ENCODE measurements at regions not wholly inside any gene's neighbourhood (a gene's known extent, or its start where the extent isn't known, plus 50 kb on each side); places are given as distances from the start of the nearest gene placed in this dataset.

DNA sequence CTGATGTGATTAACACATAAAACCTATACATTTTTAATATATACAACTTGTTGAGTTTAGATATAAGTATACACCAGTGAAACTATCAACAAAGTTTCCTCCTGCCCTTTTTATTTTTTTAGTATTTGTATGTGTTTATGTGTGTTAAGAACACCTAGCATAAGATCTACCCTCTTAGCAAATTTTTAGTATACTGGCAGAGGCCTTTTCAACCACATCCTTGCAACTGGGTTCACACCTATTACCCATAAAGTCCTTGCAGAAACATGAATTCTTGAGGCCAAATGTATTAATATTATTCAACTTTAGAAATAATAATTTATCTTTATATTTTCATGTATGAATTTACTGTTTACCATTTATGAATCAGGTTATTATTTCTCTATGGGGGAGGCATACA lies 119.7 kb upstream of the CRIM1 start:
- TF ChIP-seq RBAK (tag by site-specific recombination; IDR thresholded peaks at IDR 0.05) (no peak), ZBTB1 (tag by site-specific recombination; IDR thresholded peaks at IDR 0.05) (no peak), REPIN1 (tag by site-specific recombination; IDR thresholded peaks at IDR 0.05; ENCODE audit: low read depth) (no peak), ZBTB44 (tag by site-specific recombination; IDR thresholded peaks at IDR 0.05) (no peak), ZNF239 (tag by site-specific recombination; IDR thresholded peaks at IDR 0.05) (no peak), ZBTB11 (tag by site-specific recombination; conservative IDR thresholded peaks at IDR 0.05; ENCODE audit: low read depth) (no peak), INSM2 (tag by site-specific recombination; IDR thresholded peaks at IDR 0.05) (no peak), MYNN (tag by site-specific recombination; IDR thresholded peaks at IDR 0.05; ENCODE audit: borderline replicate concordance) (no peak), PRDM10 (tag by site-specific recombination; IDR thresholded peaks at IDR 0.05) (no peak), ZNF747 (tag by site-specific recombination; IDR thresholded peaks at IDR 0.05) (no peak), ZNF174 (tag by site-specific recombination; IDR thresholded peaks at IDR 0.05) (no peak), ZNF155 (tag by site-specific recombination; IDR thresholded peaks at IDR 0.05) (no peak), IKZF3 (tag by site-specific recombination; IDR thresholded peaks at IDR 0.05) (no peak)
- TF ChIP-seq, protein P1, sequence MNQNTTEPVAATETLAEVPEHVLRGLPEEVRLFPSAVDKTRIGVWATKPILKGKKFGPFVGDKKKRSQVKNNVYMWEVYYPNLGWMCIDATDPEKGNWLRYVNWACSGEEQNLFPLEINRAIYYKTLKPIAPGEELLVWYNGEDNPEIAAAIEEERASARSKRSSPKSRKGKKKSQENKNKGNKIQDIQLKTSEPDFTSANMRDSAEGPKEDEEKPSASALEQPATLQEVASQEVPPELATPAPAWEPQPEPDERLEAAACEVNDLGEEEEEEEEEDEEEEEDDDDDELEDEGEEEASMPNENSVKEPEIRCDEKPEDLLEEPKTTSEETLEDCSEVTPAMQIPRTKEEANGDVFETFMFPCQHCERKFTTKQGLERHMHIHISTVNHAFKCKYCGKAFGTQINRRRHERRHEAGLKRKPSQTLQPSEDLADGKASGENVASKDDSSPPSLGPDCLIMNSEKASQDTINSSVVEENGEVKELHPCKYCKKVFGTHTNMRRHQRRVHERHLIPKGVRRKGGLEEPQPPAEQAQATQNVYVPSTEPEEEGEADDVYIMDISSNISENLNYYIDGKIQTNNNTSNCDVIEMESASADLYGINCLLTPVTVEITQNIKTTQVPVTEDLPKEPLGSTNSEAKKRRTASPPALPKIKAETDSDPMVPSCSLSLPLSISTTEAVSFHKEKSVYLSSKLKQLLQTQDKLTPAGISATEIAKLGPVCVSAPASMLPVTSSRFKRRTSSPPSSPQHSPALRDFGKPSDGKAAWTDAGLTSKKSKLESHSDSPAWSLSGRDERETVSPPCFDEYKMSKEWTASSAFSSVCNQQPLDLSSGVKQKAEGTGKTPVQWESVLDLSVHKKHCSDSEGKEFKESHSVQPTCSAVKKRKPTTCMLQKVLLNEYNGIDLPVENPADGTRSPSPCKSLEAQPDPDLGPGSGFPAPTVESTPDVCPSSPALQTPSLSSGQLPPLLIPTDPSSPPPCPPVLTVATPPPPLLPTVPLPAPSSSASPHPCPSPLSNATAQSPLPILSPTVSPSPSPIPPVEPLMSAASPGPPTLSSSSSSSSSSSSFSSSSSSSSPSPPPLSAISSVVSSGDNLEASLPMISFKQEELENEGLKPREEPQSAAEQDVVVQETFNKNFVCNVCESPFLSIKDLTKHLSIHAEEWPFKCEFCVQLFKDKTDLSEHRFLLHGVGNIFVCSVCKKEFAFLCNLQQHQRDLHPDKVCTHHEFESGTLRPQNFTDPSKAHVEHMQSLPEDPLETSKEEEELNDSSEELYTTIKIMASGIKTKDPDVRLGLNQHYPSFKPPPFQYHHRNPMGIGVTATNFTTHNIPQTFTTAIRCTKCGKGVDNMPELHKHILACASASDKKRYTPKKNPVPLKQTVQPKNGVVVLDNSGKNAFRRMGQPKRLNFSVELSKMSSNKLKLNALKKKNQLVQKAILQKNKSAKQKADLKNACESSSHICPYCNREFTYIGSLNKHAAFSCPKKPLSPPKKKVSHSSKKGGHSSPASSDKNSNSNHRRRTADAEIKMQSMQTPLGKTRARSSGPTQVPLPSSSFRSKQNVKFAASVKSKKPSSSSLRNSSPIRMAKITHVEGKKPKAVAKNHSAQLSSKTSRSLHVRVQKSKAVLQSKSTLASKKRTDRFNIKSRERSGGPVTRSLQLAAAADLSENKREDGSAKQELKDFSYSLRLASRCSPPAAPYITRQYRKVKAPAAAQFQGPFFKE (tag by site-specific recombination; IDR thresholded peaks at IDR 0.05; ENCODE audit: borderline replicate concordance), result no peak
- TF ChIP-seq, protein P2, sequence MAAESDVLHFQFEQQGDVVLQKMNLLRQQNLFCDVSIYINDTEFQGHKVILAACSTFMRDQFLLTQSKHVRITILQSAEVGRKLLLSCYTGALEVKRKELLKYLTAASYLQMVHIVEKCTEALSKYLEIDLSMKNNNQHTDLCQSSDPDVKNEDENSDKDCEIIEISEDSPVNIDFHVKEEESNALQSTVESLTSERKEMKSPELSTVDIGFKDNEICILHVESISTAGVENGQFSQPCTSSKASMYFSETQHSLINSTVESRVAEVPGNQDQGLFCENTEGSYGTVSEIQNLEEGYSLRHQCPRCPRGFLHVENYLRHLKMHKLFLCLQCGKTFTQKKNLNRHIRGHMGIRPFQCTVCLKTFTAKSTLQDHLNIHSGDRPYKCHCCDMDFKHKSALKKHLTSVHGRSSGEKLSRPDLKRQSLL (tag by site-specific recombination; IDR thresholded peaks at IDR 0.05), result no peak
- Histone ChIP-seq H3K36me3 (ENCODE audit: control insufficient read depth in 2 of 2, insufficient read depth in 1 of 2, low read length in 2 of 2) (no peaks in the 10 kb centered on the region), H3K4me1 (ENCODE audit: control insufficient read depth, insufficient read depth, low read length) (no peaks in the 10 kb centered on the region), H3K9me3 (ENCODE audit: control insufficient read depth, insufficient read depth, low read depth, low read length) (no peaks in the 10 kb centered on the region), H3K27ac (ENCODE audit: extremely low read depth, low read depth, low read length) (no peak overlapping the region), H3K4me3 (ENCODE audit: low read depth, low read length) (no peak overlapping the region)
- CTCF ChIA-PET, result no interaction called here
- POLR2A ChIA-PET, result no interaction called here

Measured in HEK293 (cell line).